Embryonic facial prominence (tissue), 1 donor: ENCODE measurements at regions not wholly inside any gene's neighbourhood (a gene's known extent, or its start where the extent isn't known, plus 50 kb on each side); places are given as distances from the start of the nearest gene placed in this dataset.
"Not testable (repeated sequence)": the region's sequence is repeated elsewhere in the genome, so short reads cannot be mapped to it uniquely, and the experiment has no call there.

Experiments
- DNase-seq: peaks from one replicate; pipeline ENCODE4 v3.0.0-alpha.2; 2016; ENCODE audit errors: extremely low spot score

GRCh38 chr18:11380968-11381367 is 228.4 kb upstream of the SLC35G4 start:
- no peak for DNase-seq

- no peak for DNase-seq
These were observed 229.7 kb upstream of the SLC35G4 start for GRCh38 chr18:11379660-11380059.

- DNase-seq, result no peak
These were observed 228.6 kb upstream of the PIEZO2 start for GRCh38 chr18:11377766-11378540.

- DNase-seq, result no peak
These were observed 222.8 kb upstream of the PIEZO2 start for GRCh38 chr18:11372163-11372562.

GRCh38 chr18:11369556-11369955 is 220.2 kb upstream of the PIEZO2 start:
- DNase-seq, result no peak

GRCh38 chr18:11368020-11368419 is 218.7 kb upstream of the PIEZO2 start:
- no peak for DNase-seq

GRCh38 chr18:11367351-11367750 is 218.0 kb upstream of the PIEZO2 start:
- DNase-seq, result no peak

DNA sequence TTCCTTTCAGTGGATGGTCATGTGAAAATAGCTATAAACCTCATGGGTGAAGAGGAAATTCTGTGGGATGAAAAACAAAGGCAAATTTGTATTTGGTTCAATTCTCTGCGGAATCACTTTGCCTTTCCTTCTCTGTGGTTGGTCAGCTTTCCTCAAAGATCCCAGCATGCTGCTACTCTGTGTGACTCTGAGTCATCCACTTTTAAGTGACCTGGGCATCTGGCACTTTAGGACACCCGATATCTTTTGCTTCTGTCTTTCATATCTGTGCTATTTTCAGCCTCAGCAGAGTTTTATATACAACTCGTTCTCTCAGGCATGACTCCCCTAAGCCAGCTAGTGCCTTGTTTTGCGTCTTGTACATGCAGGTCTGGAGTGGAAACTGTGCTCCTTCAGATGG is 217.0 kb upstream of the PIEZO2 start:
- no peak for DNase-seq

- no peak for DNase-seq
These were observed 213.5 kb upstream of the PIEZO2 start for GRCh38 chr18:11362856-11363255.

DNA sequence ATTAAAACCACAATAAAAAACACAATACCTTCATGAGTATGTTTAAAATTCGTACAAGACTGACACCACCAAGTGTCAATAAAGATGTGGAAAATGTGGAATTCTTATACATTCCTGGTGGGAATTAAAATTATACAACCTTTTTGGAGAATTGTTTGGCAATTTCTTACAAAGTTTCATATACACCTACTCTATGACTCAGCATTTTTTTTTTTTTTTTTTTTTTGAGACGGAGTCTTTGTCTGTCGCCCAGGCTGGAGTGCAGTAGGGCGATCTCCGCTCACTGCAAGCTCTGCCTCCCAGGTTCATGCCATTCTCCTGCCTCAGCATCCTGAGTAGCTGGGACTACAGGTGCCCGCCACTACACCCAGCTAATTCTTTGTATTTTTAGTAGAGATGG is 212.5 kb upstream of the PIEZO2 start:
- DNase-seq, result not testable (repeated sequence)

- no peak for DNase-seq
These were observed 208.3 kb upstream of the PIEZO2 start for GRCh38 chr18:11357678-11358077.

DNA sequence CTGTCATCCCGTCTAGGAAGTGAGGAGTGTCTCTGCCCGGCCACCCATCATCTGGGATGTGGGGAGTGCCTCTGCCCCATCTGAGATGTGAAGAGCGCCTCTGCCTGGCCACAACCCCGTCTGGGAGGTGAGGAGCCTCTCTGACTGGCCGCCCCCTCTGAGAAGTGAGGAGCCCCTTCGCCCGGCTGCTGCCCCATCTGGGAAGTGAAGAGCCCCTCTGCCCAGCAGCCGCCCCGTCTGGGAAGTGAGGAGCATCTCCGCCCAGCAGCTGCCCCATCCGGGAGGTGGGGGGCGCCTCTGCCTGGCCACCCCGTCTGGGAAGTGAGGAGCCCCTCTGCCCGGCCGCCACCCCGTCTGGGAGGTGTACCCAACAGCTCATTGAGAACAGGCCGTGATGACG is 195.2 kb upstream of the PIEZO2 start:
- not testable (repeated sequence) for DNase-seq

DNA sequence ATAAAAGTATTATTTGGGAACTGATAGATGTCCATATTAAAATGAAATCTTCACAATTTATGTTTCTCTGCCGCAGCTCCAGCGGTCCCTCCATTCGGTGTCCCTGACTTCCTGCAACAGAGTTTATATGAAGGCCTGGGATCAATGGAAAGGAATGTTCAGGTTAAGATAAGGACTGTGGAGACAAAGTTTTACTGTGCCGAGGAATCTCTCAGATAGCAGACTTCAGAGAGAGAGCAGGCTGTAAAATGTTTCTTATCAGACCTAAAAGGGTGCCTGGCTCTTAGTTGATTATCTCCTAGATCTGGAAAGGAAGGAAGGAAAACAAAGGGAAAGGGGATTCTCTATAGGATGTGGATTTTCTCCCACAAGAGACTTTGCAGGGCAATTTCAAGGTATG is 193.7 kb upstream of the PIEZO2 start:
- DNase-seq, result no peak

GRCh38 chr18:11342115-11342514 is 192.7 kb upstream of the PIEZO2 start:
- not testable (repeated sequence) for DNase-seq

DNA sequence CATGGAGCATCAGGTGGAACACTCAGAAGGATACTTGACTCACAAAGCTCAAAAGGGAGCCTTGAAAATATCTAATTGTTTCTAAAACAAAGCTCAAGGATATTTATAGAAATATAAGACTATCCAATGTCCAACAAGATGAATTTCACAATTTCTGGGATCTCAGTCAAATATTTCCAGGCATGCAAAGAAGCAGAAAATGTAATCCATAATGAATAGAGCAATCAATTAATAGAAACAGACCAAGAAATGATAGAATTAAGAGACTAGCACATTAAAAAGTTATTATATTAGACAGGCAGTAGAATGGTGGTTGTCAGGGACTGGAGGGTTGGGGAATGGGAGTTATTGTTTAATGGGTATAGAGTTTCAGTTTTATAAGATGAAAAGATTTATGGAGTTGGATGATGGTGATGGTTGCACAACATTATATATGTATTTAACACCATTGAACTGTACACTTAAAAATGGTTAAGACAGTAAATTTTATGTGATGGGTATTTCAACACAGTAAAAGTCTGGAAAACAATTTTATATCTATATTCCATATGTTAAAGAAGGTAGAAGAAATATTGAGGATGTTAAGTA is 189.9 kb upstream of the PIEZO2 start:
- no peak for DNase-seq

- no peak for DNase-seq
These were observed 186.9 kb upstream of the PIEZO2 start for GRCh38 chr18:11336241-11336640.

GRCh38 chr18:11327391-11328009 is 178.1 kb upstream of the PIEZO2 start:
- no peak for DNase-seq

- no peak for DNase-seq
These were observed 175.8 kb upstream of the PIEZO2 start for GRCh38 chr18:11324956-11325882.

- DNase-seq, result no peak
These were observed 175.1 kb upstream of the PIEZO2 start for GRCh38 chr18:11324510-11324909.

GRCh38 chr18:11323359-11323819 is 174.0 kb upstream of the PIEZO2 start:
- no peak for DNase-seq

DNA sequence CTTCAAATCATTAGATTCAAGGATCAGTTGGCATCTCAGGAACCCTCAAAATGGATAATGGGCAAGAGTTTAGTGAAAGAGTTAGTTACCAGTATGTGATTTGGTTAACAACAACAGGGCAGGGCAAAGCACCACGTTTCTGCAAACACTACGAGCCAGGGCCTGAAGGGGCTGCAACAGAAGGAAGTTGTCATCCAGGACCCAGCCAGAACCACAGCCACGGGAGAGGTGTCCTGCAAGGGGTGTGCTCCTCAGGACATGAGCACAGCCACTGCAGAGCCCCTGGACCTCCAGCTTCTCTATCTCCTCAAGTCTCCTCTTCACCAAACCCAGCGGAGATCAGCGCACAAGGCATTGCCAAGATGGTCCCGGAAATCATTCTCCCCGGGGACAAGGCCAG is 173.3 kb upstream of the PIEZO2 start:
- DNase-seq, result no peak

DNA sequence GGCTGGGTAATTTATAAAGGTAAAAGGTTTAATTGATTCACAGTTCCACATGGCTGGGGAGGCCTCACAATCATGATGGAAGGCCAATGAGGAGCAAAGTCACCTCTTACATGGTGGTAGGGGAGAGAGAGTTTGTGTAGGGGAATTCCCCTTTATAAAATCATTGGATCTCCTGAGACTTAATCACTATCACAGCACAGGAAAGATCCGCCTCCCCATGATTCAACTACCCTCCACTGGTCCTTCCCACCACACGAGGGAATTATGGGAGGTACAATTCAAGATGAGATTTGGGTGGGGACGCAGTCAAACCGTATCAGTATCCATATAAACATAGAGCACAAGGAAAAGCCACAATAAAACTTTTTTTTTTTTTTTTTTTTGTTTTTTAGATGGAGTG is 172.6 kb upstream of the PIEZO2 start:
- no peak for DNase-seq
